ENCODE measurements at regions not wholly inside any gene's neighbourhood (a gene's known extent, or its start where the extent isn't known, plus 50 kb on each side); places are given as distances from the start of the nearest gene placed in this dataset.

DNA sequence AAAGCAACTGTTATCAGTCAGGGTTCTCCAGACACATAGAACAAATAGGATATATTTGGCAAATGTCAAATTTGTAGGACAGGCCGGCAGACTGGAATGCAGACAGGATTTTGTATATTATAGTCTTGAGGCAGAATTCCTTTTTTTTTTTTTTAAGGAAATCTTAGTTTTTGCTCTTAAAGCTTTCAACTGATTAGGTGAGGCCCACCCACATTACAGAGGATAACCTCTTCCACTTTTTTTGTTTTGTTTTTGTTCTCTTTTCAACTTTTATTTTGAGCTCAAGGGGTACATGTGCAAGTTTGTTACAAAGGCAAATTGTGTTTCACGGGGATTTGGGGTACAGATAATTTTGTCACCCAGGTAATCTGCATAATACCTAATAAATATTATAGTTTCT is 350.2 kb upstream of the CHAC2 start:
- Mint-ChIP-seq H3K4me3 (ENCODE audit: low read depth) (no peak overlapping the region), H3K27me3 (no peaks in the 10 kb centered on the region), H3K4me1 (ENCODE audit: low read depth) (no peaks in the 10 kb centered on the region), H3K9me3 (ENCODE audit: low read depth) (peaks cover 11% of the 10 kb centered on the region), H3K27ac (no peak overlapping the region), H3K36me3 (ENCODE audit: insufficient read depth) (no peaks in the 10 kb centered on the region)
- TF ChIP-seq, protein P1, sequence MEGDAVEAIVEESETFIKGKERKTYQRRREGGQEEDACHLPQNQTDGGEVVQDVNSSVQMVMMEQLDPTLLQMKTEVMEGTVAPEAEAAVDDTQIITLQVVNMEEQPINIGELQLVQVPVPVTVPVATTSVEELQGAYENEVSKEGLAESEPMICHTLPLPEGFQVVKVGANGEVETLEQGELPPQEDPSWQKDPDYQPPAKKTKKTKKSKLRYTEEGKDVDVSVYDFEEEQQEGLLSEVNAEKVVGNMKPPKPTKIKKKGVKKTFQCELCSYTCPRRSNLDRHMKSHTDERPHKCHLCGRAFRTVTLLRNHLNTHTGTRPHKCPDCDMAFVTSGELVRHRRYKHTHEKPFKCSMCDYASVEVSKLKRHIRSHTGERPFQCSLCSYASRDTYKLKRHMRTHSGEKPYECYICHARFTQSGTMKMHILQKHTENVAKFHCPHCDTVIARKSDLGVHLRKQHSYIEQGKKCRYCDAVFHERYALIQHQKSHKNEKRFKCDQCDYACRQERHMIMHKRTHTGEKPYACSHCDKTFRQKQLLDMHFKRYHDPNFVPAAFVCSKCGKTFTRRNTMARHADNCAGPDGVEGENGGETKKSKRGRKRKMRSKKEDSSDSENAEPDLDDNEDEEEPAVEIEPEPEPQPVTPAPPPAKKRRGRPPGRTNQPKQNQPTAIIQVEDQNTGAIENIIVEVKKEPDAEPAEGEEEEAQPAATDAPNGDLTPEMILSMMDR (IDR thresholded peaks at IDR 0.05; ENCODE audit: unreplicated experiment), result no peak
- no peak for DNase-seq (ENCODE audit: low spot score, unreplicated experiment)

DNA sequence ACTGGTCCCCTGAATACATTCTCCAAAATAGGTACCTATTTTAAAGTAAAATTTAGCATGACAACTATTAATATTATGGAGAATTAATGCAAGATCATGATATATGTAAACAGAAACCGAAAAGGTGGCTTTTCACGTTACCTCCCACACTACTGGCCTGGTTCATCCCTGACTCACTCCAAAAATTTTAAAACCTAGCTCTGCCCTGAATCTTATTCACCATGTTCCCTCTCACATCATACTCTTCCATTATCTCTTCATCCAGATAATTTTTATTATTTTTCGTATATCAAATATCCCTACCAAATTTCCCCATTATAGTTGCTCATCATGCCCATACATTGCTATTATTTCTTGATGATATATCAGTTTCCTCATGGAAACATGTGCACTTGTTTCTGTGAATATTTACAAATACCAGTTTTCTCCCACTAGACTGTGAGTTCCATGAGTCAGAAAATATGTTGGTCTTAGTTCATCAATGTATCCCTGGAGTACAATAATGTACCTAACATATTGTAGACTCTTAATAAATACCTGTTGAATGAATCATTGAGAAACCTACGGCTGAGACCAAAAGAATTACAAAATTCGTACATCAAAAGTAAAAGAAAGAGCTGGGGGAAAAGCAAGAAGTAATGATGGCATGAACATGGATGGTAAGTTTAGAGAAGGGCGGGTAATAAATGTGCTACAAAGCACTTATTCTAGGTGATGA is 360.1 kb upstream of the CHAC2 start:
- no peaks in the 10 kb centered on the region for H3K27me3 Mint-ChIP-seq
- H3K9me3 Mint-ChIP-seq (ENCODE audit: low read depth), result peaks cover 8% of the 10 kb centered on the region
- H3K4me1 Mint-ChIP-seq (ENCODE audit: low read depth), result no peaks in the 10 kb centered on the region
- no peak overlapping the region for H3K4me3 Mint-ChIP-seq (ENCODE audit: low read depth)
- H3K36me3 Mint-ChIP-seq (ENCODE audit: insufficient read depth), result no peaks in the 10 kb centered on the region
- TF ChIP-seq, protein P1 (IDR thresholded peaks at IDR 0.05; ENCODE audit: unreplicated experiment), result no peak
- DNase-seq (ENCODE audit: low spot score, unreplicated experiment), result no peak
- no peak overlapping the region for H3K27ac Mint-ChIP-seq

DNA sequence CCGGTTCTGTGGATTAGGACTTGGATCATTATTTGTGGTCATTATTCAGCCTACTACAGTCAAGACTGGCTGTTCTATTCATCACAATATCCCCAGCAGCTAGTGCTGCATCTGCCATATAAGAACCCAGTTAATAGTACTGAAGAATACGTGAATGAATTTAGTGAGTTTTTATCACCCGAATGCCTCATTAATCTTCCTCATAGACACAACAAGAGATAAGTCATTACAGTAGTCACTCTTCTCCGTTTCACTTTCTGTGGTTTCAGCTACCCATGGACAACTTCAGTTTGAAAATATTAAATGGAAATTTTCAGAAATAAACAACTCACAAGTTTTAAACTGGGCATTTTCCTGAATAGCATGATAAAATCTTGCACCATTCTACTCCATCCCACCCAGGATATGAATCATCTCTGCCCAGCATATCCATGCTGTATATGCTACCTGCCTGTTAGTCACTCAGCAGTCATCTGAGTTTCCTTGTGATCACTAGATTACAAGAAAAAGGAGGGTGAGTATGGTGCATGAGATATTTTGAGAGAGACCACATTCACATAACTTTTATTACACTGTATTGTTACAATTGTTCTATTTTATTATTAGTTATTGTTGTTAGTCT is 363.7 kb upstream of the CHAC2 start:
- Mint-ChIP-seq H3K4me3 (ENCODE audit: low read depth) (no peak overlapping the region), H3K36me3 (ENCODE audit: insufficient read depth) (no peaks in the 10 kb centered on the region), H3K27me3 (no peaks in the 10 kb centered on the region), H3K27ac (no peak overlapping the region), H3K9me3 (ENCODE audit: low read depth) (no peaks in the 10 kb centered on the region), H3K4me1 (ENCODE audit: low read depth) (no peaks in the 10 kb centered on the region)
- DNase-seq (ENCODE audit: low spot score, unreplicated experiment), result no peak
- TF ChIP-seq, protein P1 (IDR thresholded peaks at IDR 0.05; ENCODE audit: unreplicated experiment), result no peak

DNA sequence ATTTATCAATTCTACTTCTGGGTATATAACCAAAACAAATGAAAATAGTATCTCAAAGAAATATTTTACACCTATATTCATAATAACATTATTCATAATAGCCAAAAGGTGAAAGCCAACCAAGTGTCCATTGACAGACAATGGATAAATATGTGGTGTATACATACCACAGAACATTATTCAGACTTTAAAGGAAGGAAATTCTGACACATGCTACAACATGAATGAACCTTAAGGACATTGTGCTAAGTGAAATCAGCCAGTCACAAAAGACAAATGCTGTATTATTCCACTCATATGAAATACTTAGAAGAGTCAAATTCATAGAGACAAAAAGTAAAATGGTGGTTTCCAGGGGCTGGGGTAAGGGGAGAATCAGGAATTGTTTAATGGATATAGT is 370.5 kb upstream of the CHAC2 start:
- DNase-seq (ENCODE audit: low spot score, unreplicated experiment), result no peak
- Mint-ChIP-seq H3K9me3 (ENCODE audit: low read depth) (no peaks in the 10 kb centered on the region), H3K4me3 (ENCODE audit: low read depth) (no peak overlapping the region), H3K4me1 (ENCODE audit: low read depth) (no peaks in the 10 kb centered on the region), H3K36me3 (ENCODE audit: insufficient read depth) (no peaks in the 10 kb centered on the region), H3K27ac (no peak overlapping the region), H3K27me3 (no peaks in the 10 kb centered on the region)
- TF ChIP-seq, protein P1 (IDR thresholded peaks at IDR 0.05; ENCODE audit: unreplicated experiment), result no peak

DNA sequence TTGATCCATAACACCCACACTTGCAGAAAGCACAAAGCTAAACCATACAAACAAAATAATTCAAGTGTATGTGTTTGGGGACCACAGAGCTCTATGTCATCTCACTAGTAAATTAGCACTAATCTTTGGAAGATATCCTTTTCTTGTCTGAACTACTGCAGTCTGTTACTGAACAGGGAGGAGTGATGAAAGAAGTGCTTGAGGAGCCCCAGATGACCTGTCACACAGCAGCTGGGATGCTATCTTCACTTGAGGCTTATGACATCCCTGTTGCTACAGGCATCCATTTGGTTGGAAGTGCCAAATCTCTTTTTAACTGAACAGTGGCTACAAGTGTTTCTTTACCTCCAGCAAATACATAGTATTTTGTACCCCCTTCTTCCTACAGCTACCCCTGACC is 386.3 kb upstream of the CHAC2 start:
- no peak overlapping the region for H3K27ac Mint-ChIP-seq
- no peaks in the 10 kb centered on the region for H3K27me3 Mint-ChIP-seq
- TF ChIP-seq, protein P1 (IDR thresholded peaks at IDR 0.05; ENCODE audit: unreplicated experiment), result no peak
- DNase-seq (ENCODE audit: low spot score, unreplicated experiment), result no peak
- peaks cover 1% of the 10 kb centered on the region for H3K4me1 Mint-ChIP-seq (ENCODE audit: low read depth)
- no peak overlapping the region for H3K4me3 Mint-ChIP-seq (ENCODE audit: low read depth)
- peaks cover 3% of the 10 kb centered on the region for H3K9me3 Mint-ChIP-seq (ENCODE audit: low read depth)
- no peaks in the 10 kb centered on the region for H3K36me3 Mint-ChIP-seq (ENCODE audit: insufficient read depth)

Measured in progenitor cell of endocrine pancreas (in vitro differentiated cells).